ENCODE measurements at regions not wholly inside any gene's neighbourhood (a gene's known extent, or its start where the extent isn't known, plus 50 kb on each side); places are given as distances from the start of the nearest gene placed in this dataset.

GRCh38 chr5:107325866-107326265 is 344.9 kb downstream of the EFNA5 start:
- no peak for DNase-seq

GRCh38 chr5:107324809-107325208 is 345.9 kb downstream of the EFNA5 start:
- no peak for DNase-seq

GRCh38 chr5:107324071-107324470 is 346.7 kb downstream of the EFNA5 start:
- no peak for DNase-seq

- no peak for DNase-seq
These were observed 347.2 kb downstream of the EFNA5 start for GRCh38 chr5:107323536-107323935.

- DNase-seq, result no peak
These were observed 347.8 kb downstream of the EFNA5 start for GRCh38 chr5:107322936-107323335.

GRCh38 chr5:107321906-107322305 is 348.8 kb downstream of the EFNA5 start:
- DNase-seq, result no peak

- DNase-seq, result no peak
These were observed 349.9 kb downstream of the EFNA5 start for GRCh38 chr5:107320846-107321245.

- DNase-seq, result no peak
These were observed 350.4 kb downstream of the EFNA5 start for GRCh38 chr5:107320376-107320775.

GRCh38 chr5:107319901-107320300 is 350.8 kb downstream of the EFNA5 start:
- DNase-seq, result no peak

- no peak for DNase-seq
These were observed 356.4 kb downstream of the EFNA5 start for GRCh38 chr5:107314330-107314729.

- DNase-seq, result no peak
These were observed 356.8 kb downstream of the EFNA5 start for GRCh38 chr5:107313921-107314320.

- no peak for DNase-seq
These were observed 357.6 kb downstream of the EFNA5 start for GRCh38 chr5:107313098-107313497.

- no peak for DNase-seq
These were observed 360.6 kb downstream of the EFNA5 start for GRCh38 chr5:107310181-107310580.

- DNase-seq, result no peak
These were observed 364.1 kb downstream of the EFNA5 start for GRCh38 chr5:107306594-107306993.

GRCh38 chr5:107306002-107306401 is 364.7 kb downstream of the EFNA5 start:
- DNase-seq, result no peak

- DNase-seq, result no peak
These were observed 366.1 kb downstream of the EFNA5 start for GRCh38 chr5:107304684-107305083.

- no peak for DNase-seq
These were observed 367.4 kb downstream of the EFNA5 start for GRCh38 chr5:107303171-107303968.

GRCh38 chr5:107302441-107302840 is 368.3 kb downstream of the EFNA5 start:
- no peak for DNase-seq

- DNase-seq, result no peak
These were observed 368.7 kb downstream of the EFNA5 start for GRCh38 chr5:107301999-107302398.

GRCh38 chr5:107300721-107301327 is 369.9 kb downstream of the EFNA5 start:
- no peak for DNase-seq

GRCh38 chr5:107296572-107296971 is 374.2 kb downstream of the EFNA5 start:
- no peak for DNase-seq

GRCh38 chr5:107295914-107296313 is 374.8 kb downstream of the EFNA5 start:
- DNase-seq, result no peak

GRCh38 chr5:107294669-107295068 is 376.1 kb downstream of the EFNA5 start:
- DNase-seq, result no peak

- DNase-seq, result no peak
These were observed 376.6 kb downstream of the EFNA5 start for GRCh38 chr5:107294211-107294550.

Data from activated CD4-positive, CD25-positive, alpha-beta regulatory T cell treated with anti-CD3 and anti-CD28 coated beads, Interleukin-2, amount 50 U/mL, for 72 hours (primary cell).